GM19328 (cell line): ENCODE measurements at regions not wholly inside any gene's neighbourhood (a gene's known extent, or its start where the extent isn't known, plus 50 kb on each side); places are given as distances from the start of the nearest gene placed in this dataset.
A peak's percentile ranks its signal among the peaks of the same experiment; 100 is the strongest.

Experiments
- ATAC-seq: cut with Tn5 transposase; IDR thresholded peaks from one replicate; pipeline ENCODE4 v1.9.1; 2021; ENCODE audit warnings: mild to moderate bottlenecking, moderate library complexity; ENCODE audit not compliant: unreplicated experiment

DNA sequence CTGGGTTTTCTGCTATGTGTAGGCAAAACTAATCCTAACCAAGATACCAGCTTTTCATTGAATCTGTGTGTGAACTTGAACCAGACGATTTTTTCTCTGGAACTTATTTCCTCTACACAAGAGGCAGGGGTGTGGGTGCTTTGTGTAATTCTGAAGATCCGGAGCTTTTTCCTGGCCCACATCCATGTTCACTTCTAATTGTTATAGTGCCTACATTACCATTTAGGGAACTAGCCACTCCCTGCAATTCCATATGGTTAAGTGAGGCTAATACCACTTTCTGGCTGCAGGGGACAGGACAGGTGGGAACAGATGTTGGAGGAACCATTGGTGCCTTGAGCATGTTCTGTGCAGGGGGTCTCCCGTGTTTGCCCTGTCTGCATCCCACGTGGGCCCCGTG is 83.4 kb upstream of the FMN2 start:
- ATAC-seq: no peak

DNA sequence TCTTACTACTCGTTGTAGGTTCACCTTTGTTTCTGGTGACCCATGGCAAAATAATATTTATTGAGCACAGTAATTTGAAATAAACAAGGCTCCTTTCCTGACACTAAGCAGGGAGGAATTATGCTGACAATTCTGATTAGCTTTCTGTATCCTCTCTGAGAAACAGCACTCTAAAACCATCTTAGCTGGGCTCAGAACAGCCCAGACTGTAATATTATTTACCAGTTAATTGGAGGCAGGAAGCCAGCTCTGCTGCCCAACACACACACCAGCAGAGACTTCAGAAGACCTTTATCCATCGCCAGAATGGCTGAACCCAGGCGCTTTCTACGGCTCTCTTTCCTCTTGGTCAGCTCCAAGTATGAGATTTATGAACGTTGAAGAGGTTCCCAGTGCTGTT is 77.6 kb upstream of the FMN2 start:
- ATAC-seq: no peak

- ATAC-seq: no peak
Measured at GRCh38 chr1:240018617-240019016, 73.1 kb upstream of the FMN2 start.

- no peak for ATAC-seq
Measured at GRCh38 chr1:240019524-240019923, 72.2 kb upstream of the FMN2 start.

DNA sequence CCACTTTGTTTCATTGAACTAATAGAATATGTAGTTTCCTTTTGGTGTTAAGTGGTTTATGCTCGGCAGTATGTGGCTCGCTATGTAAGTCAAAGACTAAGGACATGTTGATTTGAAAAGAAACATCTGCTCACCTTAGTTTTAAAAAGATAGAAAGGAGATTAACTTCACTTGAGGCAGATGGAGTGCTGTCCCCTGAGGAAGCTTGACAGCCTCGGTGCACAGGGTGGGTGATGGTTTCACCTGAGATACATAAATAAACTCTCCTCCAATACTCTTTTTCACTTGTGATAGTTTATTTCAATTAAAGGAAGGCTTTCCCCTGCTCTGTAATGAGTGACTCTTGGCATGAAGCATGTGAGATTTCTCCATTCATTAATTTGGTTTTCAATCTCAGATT is 70.8 kb upstream of the FMN2 start:
- ATAC-seq: no peak

DNA sequence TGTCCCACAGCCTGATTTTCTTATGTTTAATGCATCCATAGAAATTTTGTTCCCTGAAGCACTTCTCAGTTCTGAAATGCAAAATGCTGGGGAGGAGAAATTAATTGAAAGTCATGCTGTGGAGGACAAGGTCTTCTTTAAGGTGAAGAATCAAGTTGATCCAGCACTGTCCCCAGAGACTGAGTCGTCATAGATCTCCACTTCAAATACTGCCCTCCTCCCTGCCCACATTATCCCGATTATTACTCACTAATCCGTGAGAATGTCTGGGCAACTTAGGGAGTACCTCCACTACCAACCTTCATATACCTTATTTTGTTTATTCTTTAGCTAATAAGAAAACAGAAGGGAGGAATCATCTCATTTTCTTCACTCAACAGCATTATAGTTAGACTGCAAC is 70.0 kb upstream of the FMN2 start:
- no peak for ATAC-seq

GRCh38 chr1:240027059-240027462 is 64.6 kb upstream of the FMN2 start:
- peak; percentile 82 for ATAC-seq

DNA sequence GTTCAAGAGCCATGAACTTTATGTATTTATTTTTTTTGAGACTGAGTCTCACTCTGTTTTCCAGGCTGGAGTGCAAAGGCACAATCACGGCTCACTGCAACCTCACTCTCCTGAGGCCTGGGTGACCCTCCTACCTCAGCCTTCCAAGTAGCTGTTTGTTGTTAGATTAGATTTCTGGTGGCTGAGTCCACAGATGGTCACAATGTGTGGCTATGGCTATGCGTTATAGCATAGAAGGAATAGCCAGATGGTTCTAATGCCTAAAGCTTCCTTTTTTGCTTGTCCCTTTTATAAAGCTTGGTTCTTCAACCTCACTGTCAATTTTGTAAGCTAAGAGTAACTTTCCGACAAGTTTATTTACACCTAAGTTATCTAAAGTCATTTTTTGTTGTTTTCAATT is 62.3 kb upstream of the FMN2 start:
- no peak for ATAC-seq

GRCh38 chr1:240030236-240030635 is 61.4 kb upstream of the FMN2 start:
- ATAC-seq: no peak

GRCh38 chr1:240031009-240031408 is 60.7 kb upstream of the FMN2 start:
- ATAC-seq: no peak

GRCh38 chr1:240031414-240031813 is 60.3 kb upstream of the FMN2 start:
- no peak for ATAC-seq

DNA sequence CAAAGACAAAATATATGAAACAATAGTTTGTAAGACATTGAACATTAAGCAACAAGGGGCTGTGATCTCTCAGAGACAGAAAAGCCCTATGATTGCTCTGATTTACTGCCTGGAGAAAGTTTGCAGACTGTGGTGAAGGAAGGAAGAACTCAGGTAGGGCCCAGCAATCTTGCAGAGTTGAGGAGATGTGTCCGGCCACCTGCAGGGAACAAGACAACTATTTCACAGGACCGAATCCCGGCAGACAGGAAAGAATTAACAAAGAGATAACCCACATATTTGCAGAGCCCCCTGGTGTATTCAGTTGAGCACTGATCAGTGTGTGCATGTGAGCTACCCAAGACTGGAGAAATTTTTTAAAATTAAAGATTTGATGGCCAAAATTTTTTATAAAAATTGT is 58.3 kb upstream of the FMN2 start:
- ATAC-seq: no peak

GRCh38 chr1:240036526-240036925 is 55.2 kb upstream of the FMN2 start:
- no peak for ATAC-seq
